HG03045 (cell line): ENCODE measurements at regions not wholly inside any gene's neighbourhood (a gene's known extent, or its start where the extent isn't known, plus 50 kb on each side); places are given as distances from the start of the nearest gene placed in this dataset.

Source experiments
- ATAC-seq: cut with Tn5 transposase; IDR thresholded peaks from one replicate; pipeline ENCODE4 v1.9.1; 2021; ENCODE audit warnings: mild to moderate bottlenecking, moderate library complexity; ENCODE audit not compliant: unreplicated experiment

DNA sequence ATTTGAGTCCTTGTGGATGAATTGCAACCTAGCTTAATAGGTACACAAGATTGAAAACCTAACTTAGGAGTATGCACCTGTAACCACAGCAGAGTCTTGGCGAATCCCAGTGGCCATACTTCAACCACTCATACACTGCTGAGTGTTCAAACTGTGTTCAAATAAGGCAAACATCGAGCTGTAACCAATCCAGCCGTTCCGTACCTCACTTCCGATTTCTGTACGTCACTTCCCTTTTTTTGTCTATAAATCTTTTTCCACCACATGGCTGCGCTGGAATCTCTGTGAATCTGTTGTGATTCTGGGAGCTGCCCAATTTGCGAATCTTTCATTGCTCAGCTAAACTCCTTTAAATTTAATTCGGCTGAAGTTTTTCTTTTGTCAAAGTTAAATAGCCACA is 190.6 kb downstream of the MAF start:
- ATAC-seq = no peak

DNA sequence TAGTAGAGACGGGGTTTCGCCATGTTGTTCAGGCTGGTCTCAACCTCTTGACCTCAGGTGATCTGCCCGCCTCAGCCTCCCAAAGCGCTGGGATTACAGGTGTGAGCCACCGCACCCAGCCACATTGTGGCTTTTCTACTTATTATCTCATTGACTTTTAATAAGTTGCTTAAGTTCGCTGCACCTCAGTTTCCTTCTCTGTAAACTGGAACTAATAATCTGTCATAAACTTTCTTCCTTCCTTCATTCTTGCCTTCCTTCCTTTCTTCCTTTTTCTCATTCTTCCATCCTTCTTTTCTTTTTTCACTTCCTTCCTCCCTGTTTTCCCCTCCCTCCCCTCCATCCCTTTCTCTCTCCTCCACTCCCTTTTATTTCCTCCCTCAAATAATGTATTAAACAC is 192.2 kb downstream of the MAF start:
- ATAC-seq = no peak

DNA sequence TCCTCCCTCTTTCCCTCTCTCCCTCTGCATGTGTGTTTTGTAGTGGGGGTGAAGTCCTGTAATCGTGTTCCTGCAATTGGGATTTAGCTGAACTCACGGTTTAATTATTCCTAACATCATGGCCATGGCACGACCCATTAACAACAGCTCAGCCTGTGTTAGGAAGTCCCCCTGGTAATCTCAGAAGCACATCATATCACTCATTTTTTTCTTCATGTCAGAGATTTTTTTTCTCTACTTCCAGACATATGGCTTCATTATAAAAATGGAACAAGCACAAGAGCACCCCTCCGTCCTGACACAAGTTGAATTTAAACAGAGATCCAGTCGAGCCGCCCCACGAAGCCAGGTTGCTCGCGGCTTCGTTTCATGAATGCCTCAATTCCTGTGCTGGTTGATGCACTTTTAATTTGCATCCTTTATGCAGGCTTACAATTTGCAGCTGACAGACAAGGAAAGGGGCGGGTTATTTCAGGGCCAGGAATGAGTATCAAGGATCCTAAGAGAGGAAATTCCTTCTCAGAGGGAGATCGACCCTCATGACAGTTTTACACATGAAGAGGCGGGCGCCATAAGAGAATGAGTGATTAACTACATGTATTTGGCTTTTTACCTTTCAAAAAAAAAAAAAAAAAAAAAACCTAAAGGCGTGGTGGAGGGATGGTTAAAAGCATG is 192.9 kb downstream of the MAF start:
- ATAC-seq = no peak

DNA sequence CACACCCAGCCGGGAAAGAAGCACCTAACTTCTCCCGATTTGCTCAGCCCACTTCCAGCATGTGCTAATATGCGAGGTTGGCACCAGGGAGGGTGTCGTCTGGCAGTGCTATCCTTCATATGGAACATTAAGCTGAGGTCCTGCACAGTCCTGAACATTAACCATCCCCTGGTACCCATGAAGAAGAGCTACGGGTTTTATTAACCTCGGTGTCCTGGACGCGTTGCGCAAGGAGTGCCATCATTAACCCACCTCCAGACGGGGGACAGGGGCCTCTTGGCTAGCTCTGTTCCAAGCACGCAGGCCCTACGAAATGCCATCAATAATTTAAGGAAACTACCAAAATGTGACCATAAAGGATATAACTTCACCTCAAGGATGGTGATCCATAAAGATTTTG is 193.5 kb downstream of the MAF start:
- ATAC-seq = no peak

DNA sequence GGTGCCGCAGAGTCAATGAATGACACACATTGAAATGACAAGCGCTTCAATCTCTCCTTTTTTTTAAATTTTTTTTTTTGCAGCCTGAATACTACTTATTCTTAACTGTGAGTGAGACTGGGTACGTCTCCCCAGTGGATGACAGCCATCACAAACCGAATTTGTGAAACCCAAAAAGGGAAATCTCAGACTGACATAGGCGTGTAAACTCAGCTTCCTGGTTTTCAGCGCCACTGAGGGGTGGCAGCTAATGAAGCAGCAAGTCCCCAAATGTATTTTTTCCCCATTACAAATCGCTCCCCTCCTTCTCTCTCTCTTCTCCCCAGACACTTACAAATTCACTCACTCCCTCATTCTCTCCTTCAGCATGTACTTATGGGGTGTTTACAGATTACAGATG is 196.0 kb downstream of the MAF start:
- ATAC-seq = no peak

DNA sequence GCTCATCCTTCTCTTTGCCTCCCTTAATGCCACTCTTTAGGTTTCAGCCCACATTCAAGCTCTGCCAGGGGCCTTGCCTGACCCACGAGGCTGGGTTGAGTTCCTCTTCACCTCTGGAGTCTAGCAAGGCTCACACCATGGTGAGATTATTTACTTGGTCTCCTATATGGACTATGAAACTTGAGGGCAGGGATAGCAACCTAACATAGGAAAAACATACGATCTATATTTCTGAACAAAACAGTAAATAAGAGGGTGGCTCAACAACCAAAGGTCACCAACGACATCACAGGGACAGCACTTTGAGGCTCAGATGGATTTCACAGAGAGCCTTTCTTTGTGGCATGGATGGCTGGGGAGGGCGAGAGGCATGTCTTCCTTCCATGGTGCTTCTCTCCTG is 197.0 kb downstream of the MAF start:
- ATAC-seq = no peak

DNA sequence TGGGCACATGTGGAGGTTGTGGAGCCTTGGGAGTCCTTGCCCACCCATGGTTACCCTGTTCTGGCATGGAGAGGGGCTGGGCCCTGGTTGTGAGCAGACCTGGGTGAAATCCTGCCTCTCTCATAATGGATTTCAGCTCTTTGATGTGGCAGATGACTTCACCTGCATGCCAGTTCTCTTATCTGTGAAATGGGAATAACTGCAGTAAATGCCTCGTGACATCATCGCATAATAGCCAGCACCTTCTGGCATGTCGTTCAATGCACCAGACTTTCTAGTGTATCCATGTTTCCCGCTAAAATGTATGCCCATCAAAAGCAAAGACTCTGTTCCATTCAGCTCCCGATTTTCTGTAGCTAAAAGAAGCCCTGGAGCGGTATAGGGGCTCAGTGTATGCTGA is 197.6 kb downstream of the MAF start:
- no peak for ATAC-seq

DNA sequence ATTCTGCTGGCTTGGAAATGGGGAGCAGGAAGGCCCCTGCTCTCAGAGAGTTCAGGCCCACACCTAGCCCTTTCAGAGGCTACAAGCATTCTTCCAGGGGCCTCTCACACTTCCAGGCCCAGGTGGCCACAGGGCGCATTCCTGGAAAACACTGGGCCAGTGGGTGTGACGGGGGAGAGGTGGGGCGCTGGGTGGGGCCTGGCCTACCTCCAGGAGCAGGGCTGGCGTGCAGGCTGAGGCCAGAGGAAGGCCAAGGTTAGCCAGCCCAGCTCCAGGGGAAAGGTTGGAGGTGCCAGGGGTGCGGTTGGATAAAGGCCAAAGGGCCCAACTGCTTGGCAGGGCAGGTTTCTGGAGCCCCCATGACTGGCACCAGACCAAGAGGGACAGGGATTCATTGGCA is 198.2 kb downstream of the MAF start:
- no peak for ATAC-seq

DNA sequence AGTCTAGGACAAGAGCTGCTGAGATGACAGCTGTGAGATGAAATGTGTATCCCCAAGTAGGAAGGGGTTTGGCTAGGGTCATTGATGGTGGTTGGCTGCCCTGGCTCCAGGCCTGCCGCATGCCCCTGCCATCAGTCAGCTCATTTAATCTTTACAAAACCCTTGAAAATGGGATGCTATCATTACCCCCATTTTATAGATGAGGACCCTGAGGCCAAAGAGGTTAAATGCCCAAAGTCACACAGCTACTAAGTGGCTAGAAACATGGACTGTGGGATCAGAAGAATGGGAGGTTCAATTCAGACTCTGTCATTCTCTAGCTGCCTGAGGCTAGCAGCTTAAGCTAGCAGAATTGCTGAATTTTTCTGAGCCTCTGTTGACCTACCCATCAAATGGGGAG is 198.8 kb downstream of the MAF start:
- ATAC-seq = no peak

DNA sequence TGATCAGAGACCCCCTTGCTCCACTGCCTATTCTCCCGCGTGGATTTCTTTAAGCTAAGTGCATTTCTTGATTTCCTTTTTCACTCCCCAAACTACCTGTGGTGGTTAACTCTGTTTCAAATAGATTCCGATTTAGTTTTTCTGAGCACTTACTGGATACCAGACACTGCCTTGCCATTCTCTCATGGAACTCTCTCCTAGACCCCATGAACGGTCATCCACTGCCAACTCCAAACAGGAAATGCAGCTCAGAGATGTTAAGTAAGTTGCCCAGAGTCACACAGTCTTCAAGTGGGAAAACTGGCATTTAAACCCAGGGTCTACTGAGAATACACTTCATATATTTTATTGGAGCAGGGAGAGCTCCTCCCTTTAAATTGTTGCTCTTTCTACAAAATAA is 199.4 kb downstream of the MAF start:
- no peak for ATAC-seq

DNA sequence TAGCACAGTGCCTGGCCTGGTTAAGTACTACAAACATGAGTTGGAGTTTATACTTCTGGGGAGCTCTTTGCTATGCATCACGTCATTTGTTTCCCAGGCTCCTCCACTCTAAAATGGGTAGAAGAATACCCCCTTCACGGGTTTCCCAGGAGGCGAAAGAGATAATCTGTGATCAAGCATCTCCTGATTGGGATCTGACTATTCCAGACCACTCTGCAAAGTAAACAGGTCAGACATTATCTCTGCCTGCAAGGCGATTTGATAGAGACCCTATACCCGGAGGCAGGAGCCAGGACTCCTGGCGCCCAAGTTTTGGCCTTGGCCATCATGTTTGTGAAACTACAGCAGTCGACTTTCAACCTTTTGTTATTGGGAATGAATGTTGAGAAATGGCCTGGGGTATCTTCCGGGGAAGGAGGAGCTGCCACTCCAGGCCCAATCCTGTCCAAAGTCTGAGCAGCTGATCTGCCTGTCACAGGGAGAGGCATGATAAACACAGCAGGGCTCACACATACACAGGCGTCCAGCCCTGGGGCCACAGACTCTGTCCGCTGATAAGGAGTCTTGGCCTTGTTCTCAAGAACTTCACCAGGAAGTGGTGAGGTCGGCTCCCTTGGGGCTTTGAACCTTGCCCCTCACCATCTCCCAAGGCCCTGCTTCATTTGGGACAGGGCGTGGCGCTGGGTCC is 199.9 kb downstream of the MAF start:
- no peak for ATAC-seq

DNA sequence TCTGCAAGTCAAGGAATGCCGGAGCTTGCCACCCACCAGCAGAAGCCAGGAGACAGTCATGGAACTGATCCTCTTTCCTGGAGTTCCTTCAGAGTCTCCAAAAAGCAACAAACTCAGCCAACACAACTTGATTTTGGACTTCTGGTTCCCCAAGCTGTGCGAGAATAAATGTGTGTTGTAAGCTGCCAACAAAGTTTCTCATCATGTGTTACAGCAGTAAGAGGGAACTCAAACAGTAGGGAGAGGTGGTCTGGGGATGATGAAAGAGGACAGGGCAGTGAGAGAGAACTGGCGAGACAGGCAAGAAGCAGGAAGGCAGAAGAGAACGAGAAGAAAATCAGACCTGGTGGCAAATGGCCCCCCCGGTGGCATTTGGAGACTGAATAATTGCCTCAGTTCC is 204.9 kb downstream of the MAF start:
- no peak for ATAC-seq

DNA sequence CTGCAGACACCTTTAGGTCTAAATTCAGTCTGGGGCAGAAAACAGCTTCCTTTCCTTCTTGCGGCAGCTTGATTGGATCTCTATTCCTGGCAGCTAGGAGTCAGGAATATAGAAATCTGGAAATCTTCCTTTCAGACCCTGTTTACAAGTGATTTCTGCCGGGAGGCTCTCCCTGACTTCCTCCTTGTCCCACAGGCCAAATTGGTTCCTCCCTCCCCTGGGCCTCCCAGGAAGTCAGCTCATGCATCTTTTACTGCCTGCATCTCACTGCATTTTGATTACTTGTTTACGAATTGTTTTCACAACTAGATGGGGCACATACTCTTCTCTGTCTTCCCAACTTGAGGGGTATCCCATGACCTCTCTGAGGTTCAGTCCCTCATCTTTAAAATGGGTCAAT is 206.3 kb downstream of the MAF start:
- ATAC-seq = no peak

DNA sequence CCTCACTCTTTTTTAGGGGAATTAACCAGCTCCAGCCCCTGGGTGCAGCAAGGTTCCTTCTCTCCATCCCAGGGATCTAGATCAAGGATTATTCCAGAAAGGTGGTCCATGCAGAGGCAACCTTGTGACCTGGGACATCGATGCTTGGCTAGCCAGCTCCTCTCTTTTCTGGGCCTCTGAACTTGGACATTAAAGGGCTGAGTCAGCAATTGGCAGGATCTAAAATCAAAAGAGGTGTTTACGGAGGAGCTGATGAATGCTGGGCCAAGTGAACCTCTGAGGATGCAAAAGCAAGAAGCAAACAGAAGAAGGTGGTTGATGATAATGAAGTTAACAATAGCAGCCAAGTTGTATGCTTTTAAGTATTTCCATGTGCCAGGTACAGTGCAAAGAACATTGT is 207.0 kb downstream of the MAF start:
- ATAC-seq = no peak

DNA sequence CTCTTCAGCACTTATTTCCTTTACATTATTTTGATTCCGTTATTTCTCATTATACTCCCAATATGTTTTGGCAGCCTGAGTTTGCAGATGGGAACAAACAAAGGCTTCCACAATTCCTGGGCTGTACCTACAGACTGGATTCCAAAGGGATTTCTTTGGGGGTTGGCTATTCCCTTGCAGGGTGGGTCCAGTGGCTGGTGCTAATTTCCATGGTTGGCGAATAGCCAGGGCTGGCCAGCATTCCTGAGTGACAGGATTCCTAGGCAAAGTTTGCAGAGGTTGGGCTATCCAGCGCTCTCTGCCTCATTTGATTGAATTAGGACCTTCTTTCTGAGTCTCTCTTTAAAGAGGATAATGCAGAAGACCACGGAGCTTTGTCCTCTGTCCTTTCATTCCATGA is 207.4 kb downstream of the MAF start:
- ATAC-seq = no peak

DNA sequence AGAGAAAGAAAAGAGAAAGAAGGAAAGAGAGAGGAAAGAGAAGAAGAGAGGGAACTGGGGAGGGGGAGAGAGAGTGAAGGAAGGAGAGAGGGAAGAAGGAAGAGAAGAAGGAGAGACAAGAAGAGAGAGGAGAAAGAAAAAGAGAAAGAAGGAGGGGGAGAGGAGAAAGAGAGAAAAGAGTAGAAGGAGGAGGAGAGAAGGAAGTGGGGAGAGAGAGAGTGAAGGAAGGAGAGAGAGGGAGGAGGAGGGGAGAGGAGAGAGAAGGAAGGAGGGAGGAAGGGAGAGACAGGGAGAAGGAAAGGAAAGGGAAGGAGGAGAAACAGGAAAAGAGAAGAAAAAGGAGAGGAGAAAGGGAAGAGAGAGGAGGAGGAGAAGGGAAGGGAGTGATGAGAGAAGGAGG is 208.5 kb downstream of the MAF start:
- no peak for ATAC-seq

DNA sequence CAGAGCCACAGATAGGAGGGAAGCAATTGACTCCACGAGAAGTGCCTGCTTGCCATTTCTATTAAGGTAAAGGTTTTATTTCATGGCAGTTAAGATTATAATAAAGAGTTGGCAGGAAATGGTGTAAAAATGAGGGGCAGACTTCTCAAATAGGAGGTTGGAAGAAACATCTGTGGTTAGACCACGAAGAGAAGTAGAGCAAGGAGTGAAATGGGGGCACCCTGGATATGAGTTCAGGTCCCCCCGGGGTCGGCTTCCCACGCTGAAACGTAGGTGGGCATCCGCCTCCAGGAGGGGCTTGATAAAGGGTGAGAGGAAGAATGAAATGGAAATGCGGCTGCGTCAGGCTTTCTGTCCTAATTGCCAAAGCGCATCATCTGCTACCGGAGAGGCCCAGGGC is 209.1 kb downstream of the MAF start:
- ATAC-seq = no peak

DNA sequence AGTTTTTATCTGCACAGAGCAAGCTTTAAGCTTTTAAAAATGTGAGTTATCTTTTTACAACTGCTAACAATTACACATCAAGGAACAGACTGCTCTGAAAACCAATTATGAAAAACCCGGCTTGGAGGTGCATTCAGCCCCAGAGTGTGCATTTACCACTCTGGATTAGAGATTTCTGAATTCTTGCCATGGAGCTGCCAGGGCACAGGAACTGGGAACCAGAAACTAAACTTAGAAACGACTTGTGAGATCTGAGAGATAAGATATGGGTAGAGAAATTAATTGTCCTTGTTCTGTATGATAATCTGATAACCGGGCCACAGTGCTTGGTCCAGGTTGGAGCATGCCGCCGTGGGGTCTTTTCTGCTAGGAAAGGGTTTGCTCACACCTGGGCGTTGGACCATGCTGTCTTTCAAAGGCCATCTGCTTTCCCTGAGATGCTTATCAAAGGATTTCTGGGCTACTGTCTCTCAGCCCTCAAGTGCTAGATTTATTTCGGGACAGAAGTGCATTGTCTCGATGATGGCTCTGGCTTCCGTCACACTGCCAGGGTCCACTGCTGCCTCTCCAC is 210.0 kb downstream of the MAF start:
- no peak for ATAC-seq

DNA sequence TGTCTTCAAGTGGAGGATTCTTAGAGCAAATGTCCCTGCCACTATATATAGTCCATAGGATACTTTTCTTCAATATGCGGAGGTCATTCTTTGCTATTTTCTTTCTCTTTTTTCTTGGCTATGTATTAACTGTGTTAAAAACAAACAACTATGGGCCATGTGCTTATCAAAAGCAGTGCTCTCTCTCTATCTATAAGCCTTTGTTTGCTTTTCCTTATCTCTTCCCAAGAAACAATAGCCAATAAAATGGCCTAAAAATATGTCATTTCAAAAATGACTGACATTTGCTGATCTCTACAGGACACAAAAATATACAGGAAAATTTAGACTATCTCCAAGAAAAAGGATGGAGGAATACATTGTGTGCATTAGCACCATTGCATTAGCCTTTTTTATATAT is 212.1 kb downstream of the MAF start:
- no peak for ATAC-seq

DNA sequence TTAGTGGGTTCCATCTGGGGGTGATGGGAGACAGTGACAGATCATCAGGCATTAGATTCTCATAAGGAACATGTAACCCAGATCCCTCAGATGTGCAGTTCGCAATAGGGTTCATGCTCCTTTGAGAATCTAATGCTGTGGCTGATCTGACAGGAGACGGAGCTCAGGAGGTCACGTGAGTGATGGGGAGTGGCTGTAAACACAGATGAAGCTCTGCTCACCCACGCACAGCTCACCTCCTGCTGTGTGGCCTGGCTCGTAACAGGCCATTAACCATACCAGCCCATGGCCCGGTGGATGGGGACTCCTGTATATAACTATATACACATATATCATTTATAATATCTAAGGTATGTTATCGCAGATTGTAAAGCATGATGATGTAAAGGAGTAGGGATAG is 214.2 kb downstream of the MAF start:
- no peak for ATAC-seq

DNA sequence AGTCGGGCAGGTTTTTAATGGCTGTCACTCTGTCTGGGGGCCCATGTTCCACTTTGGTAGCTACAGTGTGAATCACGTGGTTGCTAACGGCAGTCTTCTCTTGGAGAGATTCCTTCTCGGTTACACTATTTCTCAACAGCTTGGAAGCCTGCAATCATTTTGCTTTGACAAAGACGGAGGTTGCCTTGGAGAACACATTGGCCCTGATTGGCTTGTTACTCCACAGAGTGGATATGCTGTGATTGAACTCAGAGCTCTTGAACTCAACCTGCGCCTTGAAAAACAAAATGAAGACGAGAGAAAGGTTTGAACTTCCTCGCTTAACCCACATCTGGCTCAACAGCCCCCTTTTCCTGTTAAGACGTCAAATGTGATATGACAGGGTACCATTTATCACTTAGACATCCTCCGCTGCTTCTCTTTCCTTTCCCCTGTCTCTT is 218.9 kb downstream of the MAF start:
- no peak for ATAC-seq

DNA sequence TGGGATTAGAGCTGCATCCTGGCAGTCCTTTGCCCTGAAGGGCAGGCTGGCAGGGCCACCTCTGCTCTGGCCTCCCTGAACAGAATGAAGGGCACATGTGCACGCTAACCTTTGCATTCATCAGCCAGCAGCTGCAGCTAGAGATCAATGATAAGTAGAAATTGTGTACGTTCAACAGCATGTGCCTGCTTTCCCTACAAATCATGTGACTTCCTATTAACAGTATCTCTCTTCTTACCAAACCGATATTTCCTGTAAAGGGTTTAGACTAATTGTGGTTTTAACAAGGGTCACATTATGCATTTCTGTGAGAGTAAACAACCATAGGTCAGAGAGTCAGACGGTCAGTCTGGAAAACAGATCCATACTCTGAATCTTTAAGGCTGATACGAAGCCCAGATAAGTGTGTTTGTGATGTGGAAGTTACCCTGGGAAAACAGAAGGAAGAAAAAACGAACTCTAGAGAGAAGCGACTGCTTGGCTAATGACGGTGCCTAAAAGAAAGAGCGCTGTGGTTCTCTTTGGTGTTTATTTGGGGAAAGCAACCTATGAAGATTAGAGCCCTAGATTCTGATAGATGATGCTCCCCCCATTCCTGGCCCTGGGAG is 219.4 kb downstream of the MAF start:
- no peak for ATAC-seq
